Muscle of leg (tissue), 3 donors: ENCODE measurements at regions not wholly inside any gene's neighbourhood (a gene's known extent, or its start where the extent isn't known, plus 50 kb on each side); places are given as distances from the start of the nearest gene placed in this dataset.

ENCODE experiments used
- DNase-seq: peaks from one replicate; pipeline ENCODE4 v3.0.0; 2013
- H3K27ac ChIP-seq: one replicate; pipeline ENCODE4 v1.5.1; 2013; ENCODE audit warnings: mild to moderate bottlenecking, low read length, control low read depth
- H3K27me3 ChIP-seq: one replicate; pipeline ENCODE4 v1.6.1; 2013; ENCODE audit warnings: low read length; ENCODE audit not compliant: control insufficient read depth, insufficient read depth
- H3K36me3 ChIP-seq: one replicate; pipeline ENCODE4 v1.6.1; 2013; ENCODE audit warnings: low read length; ENCODE audit not compliant: control insufficient read depth, insufficient read depth
- H3K4me1 ChIP-seq: one replicate; pipeline ENCODE4 v1.6.1; 2013; ENCODE audit warnings: low read length; ENCODE audit not compliant: control insufficient read depth, insufficient read depth
- H3K4me3 ChIP-seq: one replicate; pipeline ENCODE4 v1.5.1; 2013; ENCODE audit warnings: low read length, control low read depth
- H3K9me3 ChIP-seq: replicated peaks from 2 replicates; pipeline ENCODE4 v1.6.1; 2013; ENCODE audit warnings: low read depth, low read length; ENCODE audit not compliant: control insufficient read depth
- whole genome bisulfite sequencing: methylation state at CpG from one replicate; pipeline ENCODE4 v1.1.5; 2013; ENCODE audit warnings: missing lambda C conversion rate; ENCODE audit not compliant: insufficient coverage; 5-methylcytosine and 5-hydroxymethylcytosine counted together

- DNase-seq, result no peak
- 53% methylated on average over 6 of the region's 10 CpGs for WGBS
- Histone ChIP-seq H3K36me3 (no peaks in the 10 kb centered on the region), H3K4me1 (peaks cover 2% of the 10 kb centered on the region), H3K27ac (no peak overlapping the region), H3K4me3 (no peak overlapping the region), H3K27me3 (peaks cover 20% of the 10 kb centered on the region), H3K9me3 (no peaks in the 10 kb centered on the region)
Observed at GRCh38 chr1:11394592-11395245, 84.2 kb upstream of the DISP3 start.

GRCh38 chr1:11395616-11396015, 83.3 kb upstream of the DISP3 start:
- Histone ChIP-seq H3K27me3 (peaks cover 20% of the 10 kb centered on the region), H3K36me3 (no peaks in the 10 kb centered on the region), H3K9me3 (no peaks in the 10 kb centered on the region), H3K4me3 (no peak overlapping the region), H3K27ac (no peak overlapping the region), H3K4me1 (peaks cover 2% of the 10 kb centered on the region)
- DNase-seq, result no peak
- 63% methylated on average over 8 of the region's 9 CpGs for WGBS

- peak; percentile 5 for DNase-seq
- Histone ChIP-seq H3K36me3 (no peaks in the 10 kb centered on the region), H3K27me3 (peaks cover 14% of the 10 kb centered on the region), H3K27ac (no peak overlapping the region), H3K4me3 (no peak overlapping the region), H3K9me3 (no peaks in the 10 kb centered on the region), H3K4me1 (peaks cover 2% of the 10 kb centered on the region)
- 52% methylated on average over 14 of the region's 16 CpGs for WGBS
Observed at GRCh38 chr1:11397151-11397901, 81.6 kb upstream of the DISP3 start.

- Histone ChIP-seq H3K4me1 (peaks cover 2% of the 10 kb centered on the region), H3K27me3 (peaks cover 14% of the 10 kb centered on the region), H3K27ac (no peak overlapping the region), H3K36me3 (no peaks in the 10 kb centered on the region), H3K9me3 (no peaks in the 10 kb centered on the region), H3K4me3 (no peak overlapping the region)
- 83% methylated on average over 5 of the region's 6 CpGs for WGBS
- DNase-seq, result no peak
Observed at GRCh38 chr1:11399250-11399649, 79.7 kb upstream of the DISP3 start.

- peaks cover 2% of the 10 kb centered on the region for H3K4me1 ChIP-seq
- no peaks in the 10 kb centered on the region for H3K36me3 ChIP-seq
- H3K4me3 ChIP-seq, result no peak overlapping the region
- H3K9me3 ChIP-seq, result no peaks in the 10 kb centered on the region
- no peak overlapping the region for H3K27ac ChIP-seq
- no peak for DNase-seq
- 57% methylated on average over 3 of the region's 3 CpGs for WGBS
- peaks cover 12% of the 10 kb centered on the region for H3K27me3 ChIP-seq
Observed at GRCh38 chr1:11400155-11400554, 78.8 kb upstream of the DISP3 start.

- Histone ChIP-seq H3K9me3 (no peaks in the 10 kb centered on the region), H3K27ac (no peak overlapping the region), H3K27me3 (peaks cover 7% of the 10 kb centered on the region), H3K4me1 (peaks cover 2% of the 10 kb centered on the region), H3K36me3 (no peaks in the 10 kb centered on the region), H3K4me3 (no peak overlapping the region)
- DNase-seq, result no peak
- WGBS, result 81% methylated on average over 4 of the region's 7 CpGs
Observed at GRCh38 chr1:11400567-11400966, 78.4 kb upstream of the DISP3 start.

GRCh38 chr1:11406845-11407244, 72.1 kb upstream of the DISP3 start:
- Histone ChIP-seq H3K9me3 (peaks cover 4% of the 10 kb centered on the region), H3K36me3 (no peaks in the 10 kb centered on the region), H3K27me3 (no peaks in the 10 kb centered on the region), H3K27ac (no peak overlapping the region), H3K4me1 (no peaks in the 10 kb centered on the region), H3K4me3 (no peak overlapping the region)
- WGBS, result 90% methylated on average over 4 of the region's 6 CpGs
- no peak for DNase-seq

GRCh38 chr1:11407301-11407994, 71.5 kb upstream of the DISP3 start:
- no peaks in the 10 kb centered on the region for H3K36me3 ChIP-seq
- WGBS, result 64% methylated on average over 9 of the region's 13 CpGs
- no peak overlapping the region for H3K4me3 ChIP-seq
- no peaks in the 10 kb centered on the region for H3K4me1 ChIP-seq
- DNase-seq, result no peak
- H3K27me3 ChIP-seq, result no peaks in the 10 kb centered on the region
- no peak overlapping the region for H3K27ac ChIP-seq
- peaks cover 4% of the 10 kb centered on the region for H3K9me3 ChIP-seq

- no peak overlapping the region for H3K4me3 ChIP-seq
- DNase-seq, result no peak
- H3K36me3 ChIP-seq, result no peaks in the 10 kb centered on the region
- H3K4me1 ChIP-seq, result peaks cover 8% of the 10 kb centered on the region
- WGBS, result 62% methylated on average over 2 of the region's 3 CpGs
- H3K27me3 ChIP-seq, result peaks cover 5% of the 10 kb centered on the region
- H3K27ac ChIP-seq, result no peak overlapping the region
- H3K9me3 ChIP-seq, result peaks cover 2% of the 10 kb centered on the region
Observed at GRCh38 chr1:11412141-11412540, 66.8 kb upstream of the DISP3 start.

- peaks cover 5% of the 10 kb centered on the region for H3K27me3 ChIP-seq
- 17% methylated on average over 4 of the region's 8 CpGs for WGBS
Observed at GRCh38 chr1:11413986-11414391, 65.0 kb upstream of the DISP3 start.

More at GRCh38 chr1:11413986-11414391, 65.0 kb upstream of the DISP3 start:
- H3K4me1 ChIP-seq, result peaks cover 16% of the 10 kb centered on the region
- no peak overlapping the region for H3K4me3 ChIP-seq
- no peaks in the 10 kb centered on the region for H3K9me3 ChIP-seq
- no peak overlapping the region for H3K27ac ChIP-seq
- no peaks in the 10 kb centered on the region for H3K36me3 ChIP-seq
- no peak for DNase-seq
